ENCODE measurements at regions not wholly inside any gene's neighbourhood (a gene's known extent, or its start where the extent isn't known, plus 50 kb on each side); places are given as distances from the start of the nearest gene placed in this dataset.

DNA sequence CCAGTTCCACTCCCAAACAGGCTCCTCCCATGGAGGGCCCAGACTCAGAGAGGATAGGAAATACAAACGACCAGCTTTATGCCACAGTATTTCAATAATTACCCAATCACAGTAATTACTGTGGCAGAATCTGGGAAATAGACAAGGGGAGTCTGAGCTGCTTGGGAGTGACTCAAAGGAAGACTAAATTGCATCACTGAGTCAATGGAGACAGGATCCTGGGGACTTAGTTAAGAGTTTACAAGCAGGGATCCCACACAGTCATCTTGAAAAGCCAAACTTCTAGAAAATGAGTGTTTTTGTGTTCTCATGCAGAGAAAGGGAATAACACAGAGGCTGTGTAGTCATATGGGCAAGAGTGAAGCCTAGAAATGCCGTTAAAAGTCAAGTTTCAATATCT is 1142.1 kb downstream of the CNTNAP5 start:
- TF ChIP-seq, protein P1, sequence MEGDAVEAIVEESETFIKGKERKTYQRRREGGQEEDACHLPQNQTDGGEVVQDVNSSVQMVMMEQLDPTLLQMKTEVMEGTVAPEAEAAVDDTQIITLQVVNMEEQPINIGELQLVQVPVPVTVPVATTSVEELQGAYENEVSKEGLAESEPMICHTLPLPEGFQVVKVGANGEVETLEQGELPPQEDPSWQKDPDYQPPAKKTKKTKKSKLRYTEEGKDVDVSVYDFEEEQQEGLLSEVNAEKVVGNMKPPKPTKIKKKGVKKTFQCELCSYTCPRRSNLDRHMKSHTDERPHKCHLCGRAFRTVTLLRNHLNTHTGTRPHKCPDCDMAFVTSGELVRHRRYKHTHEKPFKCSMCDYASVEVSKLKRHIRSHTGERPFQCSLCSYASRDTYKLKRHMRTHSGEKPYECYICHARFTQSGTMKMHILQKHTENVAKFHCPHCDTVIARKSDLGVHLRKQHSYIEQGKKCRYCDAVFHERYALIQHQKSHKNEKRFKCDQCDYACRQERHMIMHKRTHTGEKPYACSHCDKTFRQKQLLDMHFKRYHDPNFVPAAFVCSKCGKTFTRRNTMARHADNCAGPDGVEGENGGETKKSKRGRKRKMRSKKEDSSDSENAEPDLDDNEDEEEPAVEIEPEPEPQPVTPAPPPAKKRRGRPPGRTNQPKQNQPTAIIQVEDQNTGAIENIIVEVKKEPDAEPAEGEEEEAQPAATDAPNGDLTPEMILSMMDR (IDR thresholded peaks at IDR 0.05) = no peak
- TF ChIP-seq ZFX (IDR thresholded peaks at IDR 0.05; ENCODE audit: borderline replicate concordance) = no peak

All from 22Rv1 (cell line).